Kidney epithelial cell (primary cell): ENCODE measurements at regions not wholly inside any gene's neighbourhood (a gene's known extent, or its start where the extent isn't known, plus 50 kb on each side); places are given as distances from the start of the nearest gene placed in this dataset.

ENCODE experiments used
- DNase-seq: peaks from one replicate; pipeline ENCODE4 v3.0.0-alpha.2; 2010; ENCODE audit warnings: low read depth
- H3K27me3 ChIP-seq: 2 replicates; pipeline ENCODE4 v1.6.0; 2011; ENCODE audit warnings: low read length; ENCODE audit not compliant: control insufficient read depth, insufficient read depth
- H3K36me3 ChIP-seq: 2 replicates; pipeline ENCODE4 v1.5.1; 2011; ENCODE audit warnings: low read length; ENCODE audit not compliant: control insufficient read depth, insufficient read depth
- H3K4me3 ChIP-seq: 2 replicates; pipeline ENCODE4 v1.5.1; 2011; ENCODE audit warnings: low read depth, mild to moderate bottlenecking, control low read depth, low read length
- TF ChIP-seq, protein P1 (sequence below): IDR thresholded peaks from 2 replicates; pipeline ENCODE4 v1.5.1; 2011; ENCODE audit warnings: mild to moderate bottlenecking, moderate library complexity, low read length, control low read depth, inconsistent platforms; ENCODE audit not compliant: insufficient read depth, poor library complexity, severe bottlenecking

DNA sequence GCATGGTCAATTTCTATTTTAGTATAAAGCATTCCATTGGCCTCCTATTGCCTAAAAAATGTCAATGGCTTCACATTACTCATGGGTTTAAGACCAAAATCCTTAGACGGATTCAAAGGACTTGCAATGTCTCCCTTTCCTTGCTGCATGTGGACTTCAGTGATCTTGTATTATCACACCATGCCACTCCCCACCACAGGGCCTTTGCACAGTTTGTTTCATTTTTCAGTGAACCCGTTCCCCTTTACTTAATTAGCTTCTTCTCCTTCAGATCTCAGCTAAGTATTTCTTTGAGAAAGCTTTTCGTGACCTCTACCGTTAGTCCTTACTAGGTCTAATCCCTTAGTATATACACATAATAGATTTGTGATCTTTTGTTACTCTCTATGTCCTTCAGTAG is 269.7 kb downstream of the FAM76B start:
- Histone ChIP-seq H3K27me3 (no peaks in the 10 kb centered on the region), H3K4me3 (no peak overlapping the region), H3K36me3 (no peaks in the 10 kb centered on the region)
- no peak for DNase-seq
- TF ChIP-seq, protein P1, sequence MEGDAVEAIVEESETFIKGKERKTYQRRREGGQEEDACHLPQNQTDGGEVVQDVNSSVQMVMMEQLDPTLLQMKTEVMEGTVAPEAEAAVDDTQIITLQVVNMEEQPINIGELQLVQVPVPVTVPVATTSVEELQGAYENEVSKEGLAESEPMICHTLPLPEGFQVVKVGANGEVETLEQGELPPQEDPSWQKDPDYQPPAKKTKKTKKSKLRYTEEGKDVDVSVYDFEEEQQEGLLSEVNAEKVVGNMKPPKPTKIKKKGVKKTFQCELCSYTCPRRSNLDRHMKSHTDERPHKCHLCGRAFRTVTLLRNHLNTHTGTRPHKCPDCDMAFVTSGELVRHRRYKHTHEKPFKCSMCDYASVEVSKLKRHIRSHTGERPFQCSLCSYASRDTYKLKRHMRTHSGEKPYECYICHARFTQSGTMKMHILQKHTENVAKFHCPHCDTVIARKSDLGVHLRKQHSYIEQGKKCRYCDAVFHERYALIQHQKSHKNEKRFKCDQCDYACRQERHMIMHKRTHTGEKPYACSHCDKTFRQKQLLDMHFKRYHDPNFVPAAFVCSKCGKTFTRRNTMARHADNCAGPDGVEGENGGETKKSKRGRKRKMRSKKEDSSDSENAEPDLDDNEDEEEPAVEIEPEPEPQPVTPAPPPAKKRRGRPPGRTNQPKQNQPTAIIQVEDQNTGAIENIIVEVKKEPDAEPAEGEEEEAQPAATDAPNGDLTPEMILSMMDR: no peak

DNA sequence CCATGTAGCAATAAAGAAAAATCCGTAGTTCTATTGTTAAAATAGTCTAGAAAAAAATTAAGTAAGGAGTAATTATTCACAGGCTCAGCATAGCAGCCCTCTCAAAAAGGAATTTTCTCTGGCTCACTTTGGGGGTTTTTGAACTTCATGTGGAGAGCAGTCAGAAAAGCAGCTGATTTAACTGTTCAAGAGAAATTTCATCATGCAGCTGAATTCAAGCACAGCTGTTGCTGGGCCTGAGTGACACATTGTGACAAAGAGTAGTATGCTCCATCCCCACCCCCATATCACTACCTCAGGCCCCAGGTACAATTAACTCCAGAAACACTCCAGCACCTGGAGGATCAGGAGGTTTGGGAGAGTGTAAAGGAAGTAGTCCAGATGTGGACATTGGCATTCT is 272.1 kb downstream of the FAM76B start:
- TF ChIP-seq, protein P1: no peak
- no peaks in the 10 kb centered on the region for H3K27me3 ChIP-seq

DNA sequence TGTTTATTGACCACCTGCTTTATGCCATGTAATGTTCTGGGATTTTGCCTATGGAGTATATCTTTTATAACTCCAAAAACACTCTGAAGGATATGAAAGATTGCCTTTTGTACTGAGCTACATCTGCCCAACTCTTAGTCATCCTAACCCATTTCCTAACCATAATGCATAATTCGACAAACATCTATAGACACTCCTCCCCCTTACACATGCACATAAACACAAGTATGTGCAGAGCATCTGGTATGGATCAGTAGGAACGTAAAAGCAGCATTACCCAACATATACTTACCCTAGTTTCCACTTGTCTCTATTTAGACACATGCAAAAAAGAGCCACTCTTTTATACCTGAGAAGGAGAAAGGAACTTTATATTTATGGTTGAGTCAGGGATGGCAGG is 272.8 kb downstream of the FAM76B start:
- H3K36me3 ChIP-seq: no peaks in the 10 kb centered on the region
- TF ChIP-seq, protein P1: no peak

More for the DNA sequence above, 272.1 kb downstream of the FAM76B start:
- DNase-seq: no peak
- no peaks in the 10 kb centered on the region for H3K36me3 ChIP-seq
- H3K4me3 ChIP-seq: no peak overlapping the region

DNA sequence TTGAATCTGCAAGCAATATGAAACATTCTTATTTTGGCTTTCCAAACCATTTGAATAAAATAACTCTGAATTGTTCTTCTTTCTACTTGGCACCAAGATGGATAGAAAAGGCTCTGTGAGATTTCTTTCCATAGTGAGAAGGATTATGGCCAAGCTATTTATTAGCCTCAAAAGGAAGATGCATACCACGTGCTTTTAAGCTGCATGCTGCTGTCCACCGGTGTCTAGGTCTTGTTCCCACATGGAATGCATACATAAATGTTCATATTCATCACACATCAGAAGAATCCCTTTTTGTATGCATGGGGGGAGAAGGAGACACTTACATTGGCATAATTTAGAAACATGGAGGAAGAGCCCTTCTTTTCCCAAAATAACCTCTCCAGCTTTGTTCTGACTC is 273.4 kb downstream of the FAM76B start:
- Histone ChIP-seq H3K36me3 (no peaks in the 10 kb centered on the region), H3K27me3 (no peaks in the 10 kb centered on the region), H3K4me3 (no peak overlapping the region)
- TF ChIP-seq, protein P1: no peak
- no peak for DNase-seq

More for the DNA sequence above, 272.8 kb downstream of the FAM76B start:
- DNase-seq: no peak
- Histone ChIP-seq H3K27me3 (no peaks in the 10 kb centered on the region), H3K4me3 (no peak overlapping the region)

DNA sequence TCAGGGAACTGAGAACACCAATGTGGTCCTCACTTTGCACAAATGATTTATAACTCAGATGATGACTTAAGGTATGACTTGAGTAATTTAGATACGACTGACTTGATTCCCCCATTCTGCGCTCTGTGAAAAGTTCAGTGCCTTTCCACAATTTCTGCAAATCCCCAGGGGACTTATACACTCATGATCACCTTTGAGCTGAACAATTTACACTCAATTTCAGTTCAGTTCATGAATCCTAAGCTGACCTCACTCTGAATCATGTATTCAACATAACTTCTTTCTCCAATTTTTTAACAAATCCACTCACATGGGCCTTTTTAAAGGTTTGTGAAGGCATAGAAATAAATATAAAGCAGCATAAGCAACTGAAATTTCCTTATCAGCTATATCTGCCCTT is 274.2 kb downstream of the FAM76B start:
- TF ChIP-seq, protein P1: no peak
- no peak for DNase-seq

DNA sequence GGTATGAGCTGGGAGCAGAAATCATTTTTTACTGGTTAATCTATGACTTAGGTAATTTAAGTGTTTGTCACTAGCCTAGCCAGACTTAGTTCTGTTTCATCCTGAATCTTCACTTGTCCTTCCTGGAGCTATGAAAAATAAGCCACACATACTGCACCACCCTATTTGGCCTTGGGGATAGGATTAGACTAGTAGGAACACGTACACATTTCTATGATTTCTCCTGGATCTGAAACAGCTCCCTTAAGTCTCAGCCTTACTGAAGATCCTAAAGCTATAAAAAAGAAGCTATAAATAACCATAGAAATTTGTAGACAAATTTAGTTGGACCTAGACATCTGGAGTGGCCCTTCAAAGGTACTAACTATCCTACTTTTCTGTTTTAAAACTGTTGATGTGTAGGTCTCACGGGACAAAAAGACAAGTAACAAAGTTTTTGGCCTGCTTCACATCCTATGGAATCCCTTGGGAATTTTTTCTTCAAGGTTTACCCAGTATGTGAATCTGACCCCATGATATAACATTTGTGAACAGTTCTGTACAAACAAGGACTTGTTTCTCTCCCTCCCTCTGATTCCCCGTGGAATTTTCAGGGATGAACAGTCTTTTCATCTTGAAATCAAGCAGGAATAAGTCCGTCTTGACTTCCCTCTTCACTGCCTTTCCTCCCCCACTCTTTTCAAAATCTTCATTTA is 275.0 kb downstream of the FAM76B start:
- Histone ChIP-seq H3K27me3 (no peaks in the 10 kb centered on the region), H3K4me3 (no peak overlapping the region), H3K36me3 (no peaks in the 10 kb centered on the region)
- DNase-seq: no peak
- TF ChIP-seq, protein P1: no peak

More for the DNA sequence above, 274.2 kb downstream of the FAM76B start:
- Histone ChIP-seq H3K36me3 (no peaks in the 10 kb centered on the region), H3K27me3 (no peaks in the 10 kb centered on the region), H3K4me3 (no peak overlapping the region)
